HEK293T (cell line): ENCODE measurements at regions not wholly inside any gene's neighbourhood (a gene's known extent, or its start where the extent isn't known, plus 50 kb on each side); places are given as distances from the start of the nearest gene placed in this dataset.

Experiments used
- CTCF ChIA-PET: fragments of 350-600 bp; formaldehyde crosslinking; extraction: SDS; loops from one replicate; lab custom pipeline; 2021; ENCODE audit warnings: antibody characterized with exemption, inconsistent platforms; lab: Yijun Ruan, JAX
- POLR2A ChIA-PET: fragments of 350-600 bp; formaldehyde crosslinking; extraction: SDS; loops from one replicate; lab custom pipeline; 2020; ENCODE audit warnings: antibody characterized with exemption, inconsistent platforms; lab: Yijun Ruan, JAX
- DNase-seq: peaks from one replicate; pipeline ENCODE4 v3.0.0; 2012; ENCODE audit warnings: mixed read lengths; ENCODE audit errors: extremely low spot score
- ARNT ChIP-seq: fragments of 450-650 bp; IDR thresholded peaks from 2 replicates; pipeline ENCODE4 v1.6.1; 2017; ENCODE audit warnings: mild to moderate bottlenecking
- BHLHE40 ChIP-seq: fragments of 450-650 bp; IDR thresholded peaks from 2 replicates; pipeline ENCODE4 v1.6.1; 2016; ENCODE audit warnings: mild to moderate bottlenecking, moderate library complexity, borderline replicate concordance
- CTBP1 ChIP-seq: fragments of 450-650 bp; IDR thresholded peaks from 2 replicates; pipeline ENCODE4 v1.6.1; 2016; ENCODE audit warnings: borderline replicate concordance
- ELF4 ChIP-seq: fragments of 450-650 bp; IDR thresholded peaks from 2 replicates; pipeline ENCODE4 v1.6.1; 2017; ENCODE audit warnings: antibody characterized with exemption
- FOXA1 ChIP-seq: fragments of 450-650 bp; IDR thresholded peaks from 2 replicates; pipeline ENCODE4 v1.6.1; 2016; ENCODE audit warnings: mild to moderate bottlenecking
- FOXK2 ChIP-seq: fragments of 450-650 bp; IDR thresholded peaks from 2 replicates; pipeline ENCODE4 v1.6.1; 2016; ENCODE audit warnings: mild to moderate bottlenecking
- FOXM1 ChIP-seq: fragments of 450-650 bp; IDR thresholded peaks from 2 replicates; pipeline ENCODE4 v1.6.1; 2017; ENCODE audit warnings: mild to moderate bottlenecking, borderline replicate concordance
- HDGF ChIP-seq: fragments of 450-650 bp; IDR thresholded peaks from 2 replicates; pipeline ENCODE4 v1.6.1; 2017; ENCODE audit warnings: antibody characterized with exemption, borderline replicate concordance
- L3MBTL2 ChIP-seq: fragments of 450-650 bp; conservative IDR thresholded peaks from 2 replicates; pipeline ENCODE4 v1.6.1; 2016; ENCODE audit warnings: mild to moderate bottlenecking
- LEF1 ChIP-seq: fragments of 450-650 bp; IDR thresholded peaks from 2 replicates; pipeline ENCODE4 v1.6.1; 2017; ENCODE audit warnings: mild to moderate bottlenecking, borderline replicate concordance
- NFRKB ChIP-seq: fragments of 450-650 bp; IDR thresholded peaks from 2 replicates; pipeline ENCODE4 v1.6.1; 2016; ENCODE audit warnings: mild to moderate bottlenecking, moderate library complexity
- SP1 ChIP-seq: fragments of 450-650 bp; IDR thresholded peaks from 2 replicates; pipeline ENCODE4 v1.6.1; 2017
- SUZ12 ChIP-seq: fragments of 450-650 bp; IDR thresholded peaks from 2 replicates; pipeline ENCODE4 v1.6.1; 2016; ENCODE audit warnings: mild to moderate bottlenecking
- TARDBP ChIP-seq: fragments of 450-650 bp; IDR thresholded peaks from 2 replicates; pipeline ENCODE4 v1.6.1; 2016
- ZNF384 ChIP-seq: fragments of 450-650 bp; IDR thresholded peaks from 2 replicates; pipeline ENCODE4 v1.6.1; 2016
- TF ChIP-seq, protein P1 (sequence below): fragments of 450-650 bp; IDR thresholded peaks from 2 replicates; pipeline ENCODE4 v1.6.1; 2016

DNA sequence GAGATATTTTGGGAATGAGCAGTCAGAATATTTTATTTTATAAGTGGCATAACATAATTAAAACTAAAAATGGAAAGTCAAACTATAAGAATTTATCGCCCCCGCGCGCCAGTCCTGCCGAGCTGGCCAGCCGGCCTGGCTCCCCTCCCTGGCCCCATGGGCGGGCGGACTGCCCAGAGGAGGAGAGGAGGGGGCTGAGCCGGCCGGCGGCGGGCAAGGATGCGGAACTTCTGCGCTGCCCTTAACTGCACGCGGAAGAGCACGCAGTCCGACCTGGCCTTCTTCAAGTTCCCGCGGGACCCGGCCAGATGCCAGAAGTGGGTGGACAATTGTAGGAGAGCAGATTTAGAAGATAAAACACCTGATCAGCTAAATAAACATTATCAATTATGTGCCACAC is 96.8 kb downstream of the DKK1 start:
- DNase-seq = no peak
- ChIA-PET POLR2A (no interaction called here), CTCF (no interaction called here)
- no peak for TF ChIP-seq CTBP1
- no peak for TF ChIP-seq L3MBTL2
- no peak for TF ChIP-seq ELF4
- TF ChIP-seq ARNT = no peak
- no peak for TF ChIP-seq BHLHE40
- TF ChIP-seq NFRKB = no peak
- TF ChIP-seq ZNF384 = no peak
- TF ChIP-seq FOXA1 = no peak
- no peak for TF ChIP-seq FOXK2
- TF ChIP-seq FOXM1 = no peak
- TF ChIP-seq, protein P1, sequence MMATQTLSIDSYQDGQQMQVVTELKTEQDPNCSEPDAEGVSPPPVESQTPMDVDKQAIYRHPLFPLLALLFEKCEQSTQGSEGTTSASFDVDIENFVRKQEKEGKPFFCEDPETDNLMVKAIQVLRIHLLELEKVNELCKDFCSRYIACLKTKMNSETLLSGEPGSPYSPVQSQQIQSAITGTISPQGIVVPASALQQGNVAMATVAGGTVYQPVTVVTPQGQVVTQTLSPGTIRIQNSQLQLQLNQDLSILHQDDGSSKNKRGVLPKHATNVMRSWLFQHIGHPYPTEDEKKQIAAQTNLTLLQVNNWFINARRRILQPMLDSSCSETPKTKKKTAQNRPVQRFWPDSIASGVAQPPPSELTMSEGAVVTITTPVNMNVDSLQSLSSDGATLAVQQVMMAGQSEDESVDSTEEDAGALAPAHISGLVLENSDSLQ = no peak
- no peak for TF ChIP-seq HDGF
- TF ChIP-seq TARDBP = no peak

DNA sequence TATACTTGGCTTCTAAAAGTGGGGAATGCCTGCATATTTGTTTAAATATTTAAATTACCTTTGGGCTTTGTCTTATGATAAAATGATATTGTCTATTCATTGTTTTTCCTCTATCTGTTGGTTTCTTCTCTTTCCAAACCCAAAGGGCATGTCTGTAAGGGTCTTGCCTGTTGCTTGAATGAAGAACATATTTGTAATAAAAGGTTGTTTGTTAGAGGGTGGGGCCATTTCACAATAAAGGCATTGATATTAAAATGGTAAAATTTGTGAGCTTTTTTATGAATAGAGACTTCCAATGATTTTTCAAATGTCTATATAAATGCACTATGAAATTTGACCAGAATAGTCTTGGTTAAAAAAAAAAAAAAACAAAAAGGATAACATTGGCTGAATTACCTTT is 105.2 kb downstream of the DKK1 start:
- TF ChIP-seq FOXK2 = no peak
- no peak for TF ChIP-seq ARNT
- no peak for TF ChIP-seq SP1
- TF ChIP-seq FOXA1 = no peak
- no peak for TF ChIP-seq L3MBTL2
- TF ChIP-seq, protein P1 = no peak
- no peak for TF ChIP-seq ZNF384
- TF ChIP-seq ELF4 = no peak
- TF ChIP-seq HDGF = no peak
- no peak for TF ChIP-seq TARDBP
- TF ChIP-seq BHLHE40 = no peak
- TF ChIP-seq FOXM1 = no peak
- TF ChIP-seq CTBP1 = no peak
- DNase-seq = no peak
- POLR2A ChIA-PET = no interaction called here
- CTCF ChIA-PET = no interaction called here

DNA sequence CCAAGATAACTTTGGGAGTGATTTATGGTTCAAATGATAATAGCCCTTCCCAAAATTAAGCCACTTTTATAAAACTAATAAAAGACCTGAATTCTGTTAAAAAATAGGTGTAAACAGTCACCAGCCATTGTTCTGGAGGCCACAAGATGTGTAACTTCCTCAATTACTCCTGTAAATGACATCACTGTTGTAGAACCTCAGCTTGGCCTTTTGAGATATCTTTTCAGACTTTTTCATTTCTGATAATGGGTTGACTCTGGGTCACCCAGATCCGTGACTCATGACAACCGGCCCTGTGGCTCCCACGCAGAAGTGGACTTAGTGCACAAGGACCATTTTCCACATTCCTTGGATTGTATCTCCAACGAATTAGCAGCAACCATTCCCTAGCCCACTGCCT is 106.6 kb downstream of the DKK1 start:
- POLR2A ChIA-PET = no interaction called here
- TF ChIP-seq TARDBP (no peak), CTBP1 (no peak), FOXM1 (no peak), LEF1 (no peak), FOXA1 (no peak), ZNF384 (no peak), ELF4 (no peak), SUZ12 (no peak), ARNT (no peak), BHLHE40 (no peak), NFRKB (no peak), FOXK2 (no peak)
- TF ChIP-seq, protein P1 = no peak

DNA sequence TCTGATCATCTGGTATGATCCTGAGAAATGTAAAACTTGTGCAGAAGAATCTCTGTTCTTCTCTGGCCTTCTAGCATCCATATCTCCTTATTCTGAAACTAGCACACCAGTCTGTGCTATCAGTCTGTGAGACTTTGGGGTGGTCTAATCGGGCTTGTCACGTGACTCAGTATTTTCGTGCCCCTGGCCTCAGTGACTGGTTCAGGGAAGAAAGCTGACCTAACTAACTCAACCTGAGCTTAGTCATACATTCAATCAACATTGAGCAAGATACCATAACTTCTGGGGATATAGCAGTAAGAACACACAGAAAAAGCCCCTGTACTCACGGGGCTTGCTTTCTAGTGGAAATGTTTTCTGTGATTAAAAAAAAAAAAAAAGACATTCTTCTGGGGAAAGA is 109.3 kb downstream of the DKK1 start:
- no peak for TF ChIP-seq L3MBTL2
- no peak for TF ChIP-seq BHLHE40
- TF ChIP-seq, protein P1 = no peak
- no peak for TF ChIP-seq LEF1
- no peak for TF ChIP-seq TARDBP
- TF ChIP-seq SP1 = no peak
- no peak for TF ChIP-seq FOXK2
- no peak for TF ChIP-seq FOXM1
- TF ChIP-seq ELF4 = no peak
- no peak for TF ChIP-seq FOXA1
- TF ChIP-seq CTBP1 = no peak
- TF ChIP-seq ZNF384 = no peak
- no peak for TF ChIP-seq NFRKB
- TF ChIP-seq ARNT = no peak
- TF ChIP-seq SUZ12 = no peak
- no peak for TF ChIP-seq HDGF
- no peak for DNase-seq
- ChIA-PET CTCF (no interaction called here), POLR2A (no interaction called here)

More for the DNA sequence above, 106.6 kb downstream of the DKK1 start:
- CTCF ChIA-PET = no interaction called here
- no peak for DNase-seq

DNA sequence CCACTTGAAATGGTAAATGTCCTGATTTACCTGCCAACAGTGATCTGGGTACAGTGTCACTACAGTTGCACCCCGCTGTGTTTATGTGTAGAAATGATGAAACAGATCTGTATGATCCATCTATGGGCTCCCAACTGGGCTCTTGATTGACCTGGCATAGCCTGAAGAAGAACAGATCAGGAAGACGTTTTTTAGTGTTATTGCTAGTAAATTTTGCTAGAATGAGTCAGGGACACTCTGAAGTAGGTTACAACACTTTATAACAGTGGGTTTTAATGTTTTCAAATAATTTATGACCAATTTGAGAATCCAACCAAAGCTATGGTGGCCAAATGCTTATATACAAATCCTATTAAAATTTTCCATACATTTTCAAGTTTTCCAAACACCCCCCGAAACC is 110.3 kb downstream of the DKK1 start:
- CTCF ChIA-PET = no interaction called here
- POLR2A ChIA-PET = no interaction called here
- no peak for DNase-seq
- TF ChIP-seq SUZ12 (no peak), FOXA1 (no peak), HDGF (no peak), SP1 (no peak), ZNF384 (no peak), ELF4 (no peak), ARNT (no peak), L3MBTL2 (no peak), CTBP1 (no peak), TARDBP (no peak), LEF1 (no peak), BHLHE40 (no peak), NFRKB (no peak)
- TF ChIP-seq, protein P1 = no peak
